ENCODE measurements at regions not wholly inside any gene's neighbourhood (a gene's known extent, or its start where the extent isn't known, plus 50 kb on each side); places are given as distances from the start of the nearest gene placed in this dataset.

DNA sequence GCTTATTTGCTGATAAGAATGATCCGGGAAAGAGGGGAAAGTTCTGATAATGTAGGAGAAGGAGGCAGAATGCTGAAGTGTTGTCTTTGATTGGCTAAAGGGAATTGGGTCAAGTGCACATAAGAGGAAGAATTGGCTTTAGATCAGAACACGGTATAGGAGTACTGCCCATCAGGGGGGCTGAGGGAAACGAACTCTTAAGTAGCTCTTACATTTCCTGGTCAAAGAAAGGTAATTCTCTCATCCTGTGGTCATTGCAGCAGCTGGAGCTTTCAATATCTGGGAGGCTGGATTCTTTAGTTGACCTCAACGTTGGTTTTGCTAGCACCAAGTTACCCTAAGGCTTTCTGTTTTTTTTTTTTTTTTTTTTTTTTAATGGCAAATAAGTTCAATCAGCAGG lies 178.7 kb upstream of the NR3C1 start:
- POLR2A ChIA-PET (ENCODE audit: partially characterized antibody), result interaction anchor here (1.2 kb wide), 1 partner anchor 23 kb away, joined by 3 read pairs; no protein-coding TSS in a partner anchor
- no peak for DNase-seq (ENCODE audit: low read depth in 1 of 2, low spot score in 2 of 2)
- FAIRE-seq, result no peak
- H3K4me3 ChIP-seq (ENCODE audit: extremely low read depth in 1 of 4, insufficient read depth in 2 of 4, low read depth in 3 of 4, low read length in 4 of 4), result no peak overlapping the region
- no peak overlapping the region for H3K9ac ChIP-seq (replicated peaks in 1 of 4; ENCODE audit: extremely low read depth in 1 of 4, low read depth in 3 of 4, low read length in 3 of 4)
- no peaks in the 10 kb centered on the region for H4K20me1 ChIP-seq (replicated peaks in 1 of 2; ENCODE audit: control insufficient read depth in 1 of 2, insufficient read depth in 2 of 2, low read length in 2 of 2)
- H3K79me2 ChIP-seq (ENCODE audit: control insufficient read depth in 1 of 2, insufficient read depth in 2 of 2, low read length in 2 of 2), result no peaks in the 10 kb centered on the region
- no peak overlapping the region for H2BK15ac ChIP-seq (ENCODE audit: low read length)
- CTCF ChIA-PET (ENCODE audit: partially characterized antibody), result interaction anchor here (0.6 to 1.2 kb wide), 2 partner anchors 26 to 559 kb away, joined by 3 read pairs; no protein-coding TSS in a partner anchor
- H3K27me3 ChIP-seq (replicated peaks in 1 of 4; ENCODE audit: control insufficient read depth in 3 of 4, extremely low read depth in 1 of 4, insufficient read depth in 3 of 4, low read length in 3 of 4), result no peaks in the 10 kb centered on the region
- no peak overlapping the region for H4K91ac ChIP-seq (replicated peaks; ENCODE audit: insufficient read length, low read length)
- H3K4me2 ChIP-seq (ENCODE audit: insufficient read depth in 1 of 2, low read depth in 2 of 2, low read length in 2 of 2), result no peak overlapping the region
- no peak overlapping the region for H3K27ac ChIP-seq (ENCODE audit: low read depth, low read length)
- H3K56ac ChIP-seq (replicated peaks; ENCODE audit: insufficient read length, low read depth, low read length), result no peak overlapping the region
- H2AFZ ChIP-seq (ENCODE audit: low read length), result no peak overlapping the region
- no peak overlapping the region for H2AK5ac ChIP-seq (ENCODE audit: low read depth, low read length)
- H3K23ac ChIP-seq (ENCODE audit: insufficient read length), result no peak overlapping the region
- no peak overlapping the region for H3K14ac ChIP-seq (ENCODE audit: insufficient read length)
- no peaks in the 10 kb centered on the region for H3K9me3 ChIP-seq (ENCODE audit: insufficient read depth in 2 of 2, low read depth in 1 of 2, low read length in 1 of 2)
- H3K79me1 ChIP-seq (ENCODE audit: low read depth, low read length), result no peaks in the 10 kb centered on the region
- WGBS, 2 experiments (ENCODE audit: extremely low coverage in 1 of 2, insufficient coverage in 1 of 2, insufficient read length in 1 of 2, insufficient replicate concordance in 2 of 2, low coverage in 1 of 2, low lambda C conversion rate in 2 of 2, missing lambda C conversion rate in 1 of 2), result 79% methylated on average over 4 of the region's 4 CpGs; no CpG with 5 or more reads in 1 of the 2 experiments
- no peaks in the 10 kb centered on the region for H3K36me3 ChIP-seq (ENCODE audit: control insufficient read depth in 2 of 4, insufficient read depth in 4 of 4, low read length in 3 of 4)
- no peak overlapping the region for H3K18ac ChIP-seq (ENCODE audit: extremely low read depth, low read length)
- TF ChIP-seq POLR2AphosphoS5 (IDR thresholded peaks at IDR 0.05; ENCODE audit: low read depth, low read length) (no peak), SIN3A (conservative IDR thresholded peaks at IDR 0.05 in 1 of 2, IDR thresholded peaks at IDR 0.05 in 1 of 2; ENCODE audit: low read depth in 1 of 2, low read length in 2 of 2) (no peak), CEBPB (IDR thresholded peaks at IDR 0.05; ENCODE audit: low read depth, low read length) (no peak), BRCA1 (IDR thresholded peaks at IDR 0.05; ENCODE audit: low read depth, low read length) (no peak), HDAC2 (IDR thresholded peaks at IDR 0.05; ENCODE audit: borderline replicate concordance in 1 of 2, low read depth in 2 of 2, low read length in 2 of 2) (no peak), RNF2 (IDR thresholded peaks at IDR 0.05; ENCODE audit: borderline replicate concordance, low read depth, low read length, missing control alignments, poor library complexity, severe bottlenecking) (no peak), KDM5A (IDR thresholded peaks at IDR 0.05; ENCODE audit: low read length) (no peak)
- TF ChIP-seq, protein P1, sequence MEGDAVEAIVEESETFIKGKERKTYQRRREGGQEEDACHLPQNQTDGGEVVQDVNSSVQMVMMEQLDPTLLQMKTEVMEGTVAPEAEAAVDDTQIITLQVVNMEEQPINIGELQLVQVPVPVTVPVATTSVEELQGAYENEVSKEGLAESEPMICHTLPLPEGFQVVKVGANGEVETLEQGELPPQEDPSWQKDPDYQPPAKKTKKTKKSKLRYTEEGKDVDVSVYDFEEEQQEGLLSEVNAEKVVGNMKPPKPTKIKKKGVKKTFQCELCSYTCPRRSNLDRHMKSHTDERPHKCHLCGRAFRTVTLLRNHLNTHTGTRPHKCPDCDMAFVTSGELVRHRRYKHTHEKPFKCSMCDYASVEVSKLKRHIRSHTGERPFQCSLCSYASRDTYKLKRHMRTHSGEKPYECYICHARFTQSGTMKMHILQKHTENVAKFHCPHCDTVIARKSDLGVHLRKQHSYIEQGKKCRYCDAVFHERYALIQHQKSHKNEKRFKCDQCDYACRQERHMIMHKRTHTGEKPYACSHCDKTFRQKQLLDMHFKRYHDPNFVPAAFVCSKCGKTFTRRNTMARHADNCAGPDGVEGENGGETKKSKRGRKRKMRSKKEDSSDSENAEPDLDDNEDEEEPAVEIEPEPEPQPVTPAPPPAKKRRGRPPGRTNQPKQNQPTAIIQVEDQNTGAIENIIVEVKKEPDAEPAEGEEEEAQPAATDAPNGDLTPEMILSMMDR (IDR thresholded peaks at IDR 0.05; ENCODE audit: control extremely low read depth in 1 of 3, insufficient read depth in 1 of 3, low read depth in 1 of 3, low read length in 3 of 3), result no peak
- TF ChIP-seq, protein P2, sequence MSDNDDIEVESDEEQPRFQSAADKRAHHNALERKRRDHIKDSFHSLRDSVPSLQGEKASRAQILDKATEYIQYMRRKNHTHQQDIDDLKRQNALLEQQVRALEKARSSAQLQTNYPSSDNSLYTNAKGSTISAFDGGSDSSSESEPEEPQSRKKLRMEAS (IDR thresholded peaks at IDR 0.05), result no peak
- no peak overlapping the region for H2BK20ac ChIP-seq (ENCODE audit: low read length)
- no peak overlapping the region for H2BK5ac ChIP-seq (ENCODE audit: low read depth, low read length)
- H3K4ac ChIP-seq (replicated peaks; ENCODE audit: insufficient read length, low read depth, low read length), result no peak overlapping the region
- H3K23me2 ChIP-seq (ENCODE audit: low read depth, low read length), result no peaks in the 10 kb centered on the region; the same call in 1 of the 2 replicates
- no peak overlapping the region for H4K5ac ChIP-seq (ENCODE audit: insufficient read length, low read depth, low read length)
- no peak overlapping the region for H2BK12ac ChIP-seq (ENCODE audit: low read depth, low read length)
- peaks cover 0 to 3% (median 0%) of the 10 kb centered on the region in 4 experiments; a peak in 1 of 7 replicates for H3K4me1 ChIP-seq (replicated peaks in 1 of 4; ENCODE audit: control insufficient read depth in 3 of 4, insufficient read depth in 4 of 4, low read length in 3 of 4)
- H2BK120ac ChIP-seq (replicated peaks; ENCODE audit: low read depth, low read length), result no peak overlapping the region
- H4K8ac ChIP-seq (ENCODE audit: extremely low read depth, insufficient read depth, low read length), result no peak overlapping the region
